HG02943 (cell line): ENCODE measurements at regions not wholly inside any gene's neighbourhood (a gene's known extent, or its start where the extent isn't known, plus 50 kb on each side); places are given as distances from the start of the nearest gene placed in this dataset.
"Not testable (repeated sequence)": the region's sequence is repeated elsewhere in the genome, so short reads cannot be mapped to it uniquely, and the experiment has no call there.

Source experiments
- ATAC-seq: cut with Tn5 transposase; IDR thresholded peaks from one replicate; pipeline ENCODE4 v1.9.1; 2021; ENCODE audit warnings: mild to moderate bottlenecking, low read depth, moderate library complexity; ENCODE audit not compliant: unreplicated experiment

GRCh38 chr1:213324859-213325258 lies 273.8 kb downstream of the RPS6KC1 start:
- no peak for ATAC-seq

GRCh38 chr1:213325482-213325881 lies 274.4 kb downstream of the RPS6KC1 start:
- no peak for ATAC-seq

- no peak for ATAC-seq
Measured at GRCh38 chr1:213326281-213327016, 275.4 kb downstream of the RPS6KC1 start.

GRCh38 chr1:213327017-213327667 lies 276.1 kb downstream of the RPS6KC1 start:
- ATAC-seq = no peak

- no peak for ATAC-seq
Measured at GRCh38 chr1:213329406-213330008, 278.5 kb downstream of the RPS6KC1 start.

GRCh38 chr1:213330281-213330680 lies 279.2 kb downstream of the RPS6KC1 start:
- no peak for ATAC-seq

GRCh38 chr1:213331631-213332175 lies 280.7 kb downstream of the RPS6KC1 start:
- no peak for ATAC-seq

GRCh38 chr1:213332491-213332890 lies 281.4 kb downstream of the RPS6KC1 start:
- ATAC-seq = no peak

- ATAC-seq = no peak
Measured at GRCh38 chr1:213333121-213333520, 282.1 kb downstream of the RPS6KC1 start.

- ATAC-seq = no peak
Measured at GRCh38 chr1:213335084-213335483, 284.0 kb downstream of the RPS6KC1 start.

GRCh38 chr1:213337025-213337678 lies 286.1 kb downstream of the RPS6KC1 start:
- no peak for ATAC-seq

GRCh38 chr1:213340593-213340992 lies 289.6 kb downstream of the RPS6KC1 start:
- no peak for ATAC-seq

- ATAC-seq = no peak
Measured at GRCh38 chr1:213345621-213346020, 294.6 kb downstream of the RPS6KC1 start.

- ATAC-seq = no peak
Measured at GRCh38 chr1:213357403-213357802, 306.4 kb downstream of the RPS6KC1 start.

- ATAC-seq = not testable (repeated sequence)
Measured at GRCh38 chr1:213358368-213358767, 307.3 kb downstream of the RPS6KC1 start.

- no peak for ATAC-seq
Measured at GRCh38 chr1:213362598-213362997, 311.6 kb downstream of the RPS6KC1 start.

- ATAC-seq = no peak
Measured at GRCh38 chr1:213366141-213366831, 315.2 kb downstream of the RPS6KC1 start.

GRCh38 chr1:213369465-213369864 lies 318.4 kb downstream of the RPS6KC1 start:
- no peak for ATAC-seq

- no peak for ATAC-seq
Measured at GRCh38 chr1:213370523-213370922, 319.5 kb downstream of the RPS6KC1 start.

GRCh38 chr1:213371525-213371846 lies 320.4 kb downstream of the RPS6KC1 start:
- no peak for ATAC-seq
